ENCODE measurements at regions not wholly inside any gene's neighbourhood (a gene's known extent, or its start where the extent isn't known, plus 50 kb on each side); places are given as distances from the start of the nearest gene placed in this dataset.
"Not testable (repeated sequence)": the region's sequence is repeated elsewhere in the genome, so short reads cannot be mapped to it uniquely, and the experiment has no call there.

DNA sequence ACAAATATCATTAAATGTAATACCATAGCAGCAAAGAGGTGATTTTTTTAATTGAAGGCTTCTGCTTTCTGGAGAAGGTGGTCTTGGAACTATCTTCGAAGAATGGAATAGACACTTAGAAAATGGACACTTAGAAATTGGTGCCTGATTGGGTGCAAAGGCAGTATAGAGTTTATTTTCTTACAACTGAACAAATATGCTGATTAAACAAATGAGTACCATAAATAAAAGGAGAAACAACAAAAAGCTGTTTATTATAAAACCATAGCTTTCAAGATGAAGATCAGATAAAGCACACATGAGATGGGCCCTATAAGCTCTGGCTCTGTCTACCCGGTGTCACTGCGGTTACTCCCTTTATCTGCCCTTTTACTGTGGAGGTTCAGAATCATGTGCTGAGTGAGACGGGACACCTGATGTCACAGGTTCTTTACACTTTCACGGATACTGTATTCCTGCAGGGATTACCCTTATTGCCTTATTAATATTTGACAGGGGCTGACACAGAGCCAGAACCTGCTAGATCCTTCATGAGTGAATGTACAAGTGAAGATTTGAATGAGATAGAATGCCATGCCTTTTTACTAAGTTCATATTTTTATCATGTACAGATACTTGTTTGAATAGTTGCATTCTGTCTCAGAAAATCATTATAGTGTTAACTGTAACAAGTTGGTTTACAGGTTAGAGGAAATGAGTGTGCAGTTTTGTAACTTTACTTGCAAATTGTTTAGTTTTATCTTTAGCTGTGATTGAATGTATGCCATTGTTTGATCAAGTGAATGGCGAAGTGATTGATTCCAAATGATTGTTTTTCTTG is 477.5 kb upstream of the RGS6 start:
- H3K23ac ChIP-seq (ENCODE audit: low read length in 2 of 2): no peak overlapping the region
- H2BK15ac ChIP-seq (ENCODE audit: low read depth, poor library complexity, severe bottlenecking): no peak overlapping the region
- no peak overlapping the region for H3K18ac ChIP-seq (ENCODE audit: low read depth in 1 of 2, low read length in 2 of 2)
- H3K9me3 ChIP-seq (ENCODE audit: control insufficient read depth, low read length): peaks cover 8% of the 10 kb centered on the region
- H3K27me3 ChIP-seq (ENCODE audit: control insufficient read depth in 1 of 2, insufficient read depth in 1 of 2, low read length in 2 of 2): no peaks in the 10 kb centered on the region
- no peak overlapping the region for H3K27ac ChIP-seq (ENCODE audit: low read length, poor library complexity, severe bottlenecking)
- H3K36me3 ChIP-seq (ENCODE audit: control insufficient read depth in 1 of 2, insufficient read depth in 2 of 2, low read depth in 1 of 2, low read length in 2 of 2): no peaks in the 10 kb centered on the region
- no peak overlapping the region for H4K8ac ChIP-seq (ENCODE audit: low read length)
- 87% methylated on average over 6 of the region's 6 CpGs for WGBS
- H3K4me3 ChIP-seq (ENCODE audit: insufficient read depth in 1 of 2, low read depth in 1 of 2, low read length in 2 of 2): no peak overlapping the region
- H2BK120ac ChIP-seq (ENCODE audit: low read depth, low read length): no peak overlapping the region
- no peak overlapping the region for H3K4me2 ChIP-seq (ENCODE audit: low read length, poor library complexity, severe bottlenecking)
- H3K4me1 ChIP-seq (ENCODE audit: control insufficient read depth, insufficient read depth, low read depth, low read length): no peaks in the 10 kb centered on the region
- H3K14ac ChIP-seq (ENCODE audit: low read length in 2 of 2): no peak overlapping the region
- DNase-seq: no peak
- H2AK5ac ChIP-seq (ENCODE audit: low read length, severe bottlenecking): no peak overlapping the region
- H2AFZ ChIP-seq (ENCODE audit: low read depth, low read length): no peak overlapping the region
- H2BK12ac ChIP-seq (ENCODE audit: low read length in 2 of 2): no peak overlapping the region
- H4K91ac ChIP-seq (ENCODE audit: low read length): no peak overlapping the region
- H3K4ac ChIP-seq (ENCODE audit: low read depth in 1 of 2, low read length in 2 of 2): no peak overlapping the region
- H2BK5ac ChIP-seq (ENCODE audit: low read depth, low read length, poor library complexity, severe bottlenecking): no peak overlapping the region
- H3K9ac ChIP-seq (ENCODE audit: low read length): no peak overlapping the region
- peaks cover 3% of the 10 kb centered on the region for H3K79me1 ChIP-seq (replicated peaks; ENCODE audit: low read length, poor library complexity, severe bottlenecking)

DNA sequence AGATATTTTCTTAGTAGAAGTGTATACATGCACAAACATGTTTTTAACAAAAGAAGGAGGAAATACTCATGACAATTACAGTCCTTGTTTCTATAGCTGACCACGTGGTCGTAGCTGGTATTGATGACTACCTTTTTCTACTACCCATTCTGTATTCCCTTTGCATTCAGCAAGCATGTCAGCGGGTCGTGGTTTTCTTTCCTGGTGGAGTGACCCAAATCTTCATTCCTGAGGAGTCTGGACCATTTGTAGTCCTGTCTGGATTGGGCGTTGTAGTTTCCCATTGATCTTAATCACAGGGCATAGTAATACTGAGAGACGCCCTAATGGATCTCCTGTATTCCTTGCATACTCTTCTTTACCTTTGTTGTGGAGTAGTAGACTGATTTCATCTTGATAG is 472.1 kb upstream of the RGS6 start:
- H2BK15ac ChIP-seq (ENCODE audit: low read depth, poor library complexity, severe bottlenecking): no peak overlapping the region
- no peak overlapping the region for H3K27ac ChIP-seq (ENCODE audit: low read length, poor library complexity, severe bottlenecking)
- no peak overlapping the region for H2BK12ac ChIP-seq (ENCODE audit: low read length in 2 of 2)
- H3K4me3 ChIP-seq (ENCODE audit: insufficient read depth in 1 of 2, low read depth in 1 of 2, low read length in 2 of 2): no peak overlapping the region
- H3K23ac ChIP-seq (ENCODE audit: low read length in 2 of 2): no peak overlapping the region
- no peaks in the 10 kb centered on the region for H3K27me3 ChIP-seq (ENCODE audit: control insufficient read depth in 1 of 2, insufficient read depth in 1 of 2, low read length in 2 of 2)
- no peak overlapping the region for H3K18ac ChIP-seq (ENCODE audit: low read depth in 1 of 2, low read length in 2 of 2)
- no peak overlapping the region for H4K91ac ChIP-seq (ENCODE audit: low read length)
- no peak overlapping the region for H3K9ac ChIP-seq (ENCODE audit: low read length)
- H2BK120ac ChIP-seq (ENCODE audit: low read depth, low read length): no peak overlapping the region
- H3K4me1 ChIP-seq (ENCODE audit: control insufficient read depth, insufficient read depth, low read depth, low read length): no peaks in the 10 kb centered on the region
- H2BK5ac ChIP-seq (ENCODE audit: low read depth, low read length, poor library complexity, severe bottlenecking): no peak overlapping the region
- 96% methylated on average over 5 of the region's 6 CpGs for WGBS
- H3K4me2 ChIP-seq (ENCODE audit: low read length, poor library complexity, severe bottlenecking): no peak overlapping the region
- no peak overlapping the region for H2AK5ac ChIP-seq (ENCODE audit: low read length, severe bottlenecking)
- no peak overlapping the region for H4K8ac ChIP-seq (ENCODE audit: low read length)
- no peak overlapping the region for H2AFZ ChIP-seq (ENCODE audit: low read depth, low read length)
- peaks cover 5% of the 10 kb centered on the region for H3K79me1 ChIP-seq (replicated peaks; ENCODE audit: low read length, poor library complexity, severe bottlenecking)
- peaks cover 12% of the 10 kb centered on the region for H3K9me3 ChIP-seq (ENCODE audit: control insufficient read depth, low read length)
- no peak for DNase-seq
- no peak overlapping the region for H3K4ac ChIP-seq (ENCODE audit: low read depth in 1 of 2, low read length in 2 of 2)
- no peak overlapping the region for H3K14ac ChIP-seq (ENCODE audit: low read length in 2 of 2)
- H3K36me3 ChIP-seq (ENCODE audit: control insufficient read depth in 1 of 2, insufficient read depth in 2 of 2, low read depth in 1 of 2, low read length in 2 of 2): no peaks in the 10 kb centered on the region

DNA sequence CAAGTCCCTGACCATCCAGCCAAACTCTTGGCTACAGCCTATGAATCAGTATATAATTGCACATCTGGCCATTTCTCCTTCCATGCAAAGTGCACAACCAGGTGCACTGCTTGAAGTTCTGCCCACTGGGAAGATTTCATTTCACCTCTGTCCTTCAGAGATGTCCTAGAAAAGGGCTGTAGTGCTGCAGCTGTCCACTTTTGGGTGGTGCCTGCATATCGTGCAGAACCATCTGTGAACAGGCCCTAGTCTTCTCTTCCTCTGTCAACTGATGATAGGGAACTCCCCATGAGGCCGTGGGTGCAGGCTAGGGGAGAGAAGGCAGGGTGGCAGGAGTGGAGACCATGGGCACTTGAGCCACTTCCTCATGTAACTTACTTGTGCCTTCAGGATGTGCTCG is 470.6 kb upstream of the RGS6 start:
- H3K27me3 ChIP-seq (ENCODE audit: control insufficient read depth in 1 of 2, insufficient read depth in 1 of 2, low read length in 2 of 2); DNase-seq; H2AFZ ChIP-seq (ENCODE audit: low read depth, low read length); H2BK15ac ChIP-seq (ENCODE audit: low read depth, poor library complexity, severe bottlenecking); H2BK12ac ChIP-seq (ENCODE audit: low read length in 2 of 2); H2BK5ac ChIP-seq (ENCODE audit: low read depth, low read length, poor library complexity, severe bottlenecking); H3K4me1 ChIP-seq (ENCODE audit: control insufficient read depth, insufficient read depth, low read depth, low read length); H3K36me3 ChIP-seq (ENCODE audit: control insufficient read depth in 1 of 2, insufficient read depth in 2 of 2, low read depth in 1 of 2, low read length in 2 of 2); H3K4me3 ChIP-seq (ENCODE audit: insufficient read depth in 1 of 2, low read depth in 1 of 2, low read length in 2 of 2); H4K8ac ChIP-seq (ENCODE audit: low read length); H3K14ac ChIP-seq (ENCODE audit: low read length in 2 of 2); H3K4ac ChIP-seq (ENCODE audit: low read depth in 1 of 2, low read length in 2 of 2); H2BK120ac ChIP-seq (ENCODE audit: low read depth, low read length); H3K4me2 ChIP-seq (ENCODE audit: low read length, poor library complexity, severe bottlenecking); H4K91ac ChIP-seq (ENCODE audit: low read length); H3K23ac ChIP-seq (ENCODE audit: low read length in 2 of 2); H3K79me1 ChIP-seq (replicated peaks; ENCODE audit: low read length, poor library complexity, severe bottlenecking); H3K9ac ChIP-seq (ENCODE audit: low read length); H3K18ac ChIP-seq (ENCODE audit: low read depth in 1 of 2, low read length in 2 of 2); H2AK5ac ChIP-seq (ENCODE audit: low read length, severe bottlenecking); H3K27ac ChIP-seq (ENCODE audit: low read length, poor library complexity, severe bottlenecking): not testable (repeated sequence)
- 100% methylated on average over 2 of the region's 3 CpGs for WGBS
- H3K9me3 ChIP-seq (ENCODE audit: control insufficient read depth, low read length): peaks cover 12% of the 10 kb centered on the region

DNA sequence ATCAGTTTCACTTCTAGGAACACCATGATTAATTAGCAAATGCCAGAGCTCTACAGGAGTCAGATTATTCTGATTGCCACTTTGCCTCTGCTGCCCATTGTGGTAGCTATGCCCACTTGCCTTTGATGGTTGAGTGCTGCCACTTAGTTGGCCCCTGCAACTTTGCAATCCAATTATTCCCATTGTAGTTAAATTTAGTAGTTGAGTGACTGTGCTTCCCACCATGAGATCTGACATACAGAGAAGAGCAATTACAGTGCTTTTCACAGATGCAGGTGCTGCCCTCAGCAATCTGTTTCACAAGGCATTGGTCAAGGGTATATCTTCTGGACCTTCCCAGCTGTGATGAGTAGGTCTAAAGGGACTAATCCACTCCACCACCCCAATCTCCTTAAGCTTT is 468.4 kb upstream of the RGS6 start:
- Histone ChIP-seq H3K14ac (ENCODE audit: low read length in 2 of 2) (no peak overlapping the region), H2BK120ac (ENCODE audit: low read depth, low read length) (no peak overlapping the region)

More for the DNA sequence above, 468.4 kb upstream of the RGS6 start:
- no peak overlapping the region for H2AFZ ChIP-seq (ENCODE audit: low read depth, low read length)
- H4K8ac ChIP-seq (ENCODE audit: low read length): no peak overlapping the region
- no peaks in the 10 kb centered on the region for H3K4me1 ChIP-seq (ENCODE audit: control insufficient read depth, insufficient read depth, low read depth, low read length)
- no peak for DNase-seq
- H3K36me3 ChIP-seq (ENCODE audit: control insufficient read depth in 1 of 2, insufficient read depth in 2 of 2, low read depth in 1 of 2, low read length in 2 of 2): no peaks in the 10 kb centered on the region
- H3K9ac ChIP-seq (ENCODE audit: low read length): no peak overlapping the region
- H3K4ac ChIP-seq (ENCODE audit: low read depth in 1 of 2, low read length in 2 of 2): no peak overlapping the region
- no peak overlapping the region for H3K4me2 ChIP-seq (ENCODE audit: low read length, poor library complexity, severe bottlenecking)
- H2BK5ac ChIP-seq (ENCODE audit: low read depth, low read length, poor library complexity, severe bottlenecking): no peak overlapping the region
- no peak overlapping the region for H3K23ac ChIP-seq (ENCODE audit: low read length in 2 of 2)
- H2AK5ac ChIP-seq (ENCODE audit: low read length, severe bottlenecking): no peak overlapping the region
- no peak overlapping the region for H2BK15ac ChIP-seq (ENCODE audit: low read depth, poor library complexity, severe bottlenecking)
- H3K4me3 ChIP-seq (ENCODE audit: insufficient read depth in 1 of 2, low read depth in 1 of 2, low read length in 2 of 2): no peak overlapping the region
- H3K27me3 ChIP-seq (ENCODE audit: control insufficient read depth in 1 of 2, insufficient read depth in 1 of 2, low read length in 2 of 2): no peaks in the 10 kb centered on the region
- no peak overlapping the region for H2BK12ac ChIP-seq (ENCODE audit: low read length in 2 of 2)
- peaks cover 9% of the 10 kb centered on the region for H3K79me1 ChIP-seq (replicated peaks; ENCODE audit: low read length, poor library complexity, severe bottlenecking)
- no peak overlapping the region for H3K18ac ChIP-seq (ENCODE audit: low read depth in 1 of 2, low read length in 2 of 2)
- H3K9me3 ChIP-seq (ENCODE audit: control insufficient read depth, low read length): peaks cover 12% of the 10 kb centered on the region
- H3K27ac ChIP-seq (ENCODE audit: low read length, poor library complexity, severe bottlenecking): no peak overlapping the region
- no peak overlapping the region for H4K91ac ChIP-seq (ENCODE audit: low read length)

All from mesenchymal stem cell (in vitro differentiated cells and primary cell).